HCT116 (cell line): ENCODE measurements at regions not wholly inside any gene's neighbourhood (a gene's known extent, or its start where the extent isn't known, plus 50 kb on each side); places are given as distances from the start of the nearest gene placed in this dataset.

Experiments
- ATAC-seq: fragments of 200-7000 bp; cut with Tn5 transposase; 2 replicates; pipeline ENCODE4 v1.9.1; 2020; ENCODE audit warnings: mild to moderate bottlenecking, moderate library complexity
- BruUV-seq: library from RNA; stranded (reverse); fragments of 400-500 nt; replicated peaks from 2 replicates; lab custom pipeline; 2021; lab: Mats Ljungman, UMichigan
- CTCF ChIA-PET: fragments of 300-600 bp; sonication (Branson Sonifier 250); formaldehyde crosslinking; loops from one replicate; lab custom pipeline; 2021; ENCODE audit warnings: antibody characterized with exemption; lab: Charles Lee
- POLR2A ChIA-PET: fragments of 300-600, 350-600 bp; sonication (Branson Sonifier 250); formaldehyde crosslinking; loops from one replicate; lab custom pipeline; 2021; ENCODE audit warnings: antibody characterized with exemption; lab: Charles Lee
- RAD21 ChIA-PET, 2 experiments: fragments of 300-600 bp; sonication (Branson Sonifier 250); formaldehyde crosslinking; loops; one replicate each; lab custom pipeline; 2023; ENCODE audit warnings: low total read pairs in 2 of 2; ENCODE audit not compliant: uncharacterized antibody in 2 of 2, unreplicated experiment in 2 of 2, low non-redundant PET in 1 of 2; lab: Charles Lee
- DNase-seq: peaks from one replicate; pipeline ENCODE4 v3.0.0-alpha.2; 2010; ENCODE audit warnings: low read depth, low spot score
- H2AFZ ChIP-seq: fragments of 200-600 bp; shearing (Covaris generic), sonication (generic); 2 replicates; pipeline ENCODE4 v1.6.1; 2017; ENCODE audit warnings: low read depth, mixed run types, mixed read lengths, antibody characterized with exemption, low read length; ENCODE audit not compliant: poor library complexity, severe bottlenecking
- H3K27ac ChIP-seq: 2 replicates; pipeline ENCODE4 v1.5.1; 2012; ENCODE audit warnings: low read depth, low read length
- H3K27me3 ChIP-seq: fragments of 200-600 bp; sonication (generic); 2 replicates; pipeline ENCODE4 v1.6.1; 2016; ENCODE audit warnings: mixed run types, low read length, mixed read lengths; ENCODE audit not compliant: insufficient read depth
- H3K36me3 ChIP-seq, 2 experiments: fragments of 200-500 bp in 1 of 2; fragments of 200-600 bp in 1 of 2; sonication (Bioruptor generic) in 1 of 2; sonication (generic) in 1 of 2; 2 replicates each; pipeline versions ENCODE4 v1.5.1 to v1.6.1; 2014 to 2016; ENCODE audit warnings: low read length in 2 of 2, inconsistent platforms in 1 of 2, mixed read lengths in 1 of 2, mixed run types in 1 of 2; ENCODE audit not compliant: insufficient read depth in 2 of 2, control insufficient read depth in 1 of 2
- H3K4me1 ChIP-seq, 2 experiments: fragments of 200-600 bp in 1 of 2; sonication (generic) in 1 of 2; 2 replicates each; pipeline versions ENCODE4 v1.5.1 to v1.6.1; 2012 to 2017; ENCODE audit warnings: low read length in 2 of 2, inconsistent platforms in 1 of 2, mild to moderate bottlenecking in 1 of 2, mixed read lengths in 1 of 2, mixed run types in 1 of 2, moderate library complexity in 1 of 2; ENCODE audit not compliant: insufficient read depth in 2 of 2, control insufficient read depth in 1 of 2
- H3K4me2 ChIP-seq: fragments of 200-600 bp; sonication (generic); 2 replicates; pipeline ENCODE4 v1.6.1; 2017; ENCODE audit warnings: mixed run types, low read length, mixed read lengths
- H3K4me3 ChIP-seq, 2 experiments: fragments of 200-600 bp in 1 of 2; sonication (generic) in 1 of 2; replicated peaks in 1 of 2; 2 replicates each; pipeline ENCODE4 v1.5.1; 2011 to 2016; ENCODE audit warnings: low read length in 2 of 2, control low read depth in 1 of 2, low read depth in 1 of 2, mild to moderate bottlenecking in 1 of 2, mixed read lengths in 1 of 2, mixed run types in 1 of 2
- H3K79me2 ChIP-seq: fragments of 200-600 bp; sonication (generic); 2 replicates; pipeline ENCODE4 v1.6.1; 2017; ENCODE audit warnings: mild to moderate bottlenecking, mixed run types, low read length, moderate library complexity, mixed read lengths; ENCODE audit not compliant: insufficient read depth
- H3K9ac ChIP-seq: fragments of 200-600 bp; sonication (generic); 2 replicates; pipeline ENCODE4 v1.6.1; 2016; ENCODE audit warnings: low read length, mixed read lengths
- H3K9me2 ChIP-seq: fragments of 200-600 bp; sonication (generic), shearing (Covaris generic); 2 replicates; pipeline ENCODE4 v1.6.1; 2017; ENCODE audit warnings: mixed run types, mild to moderate bottlenecking, moderate library complexity; ENCODE audit not compliant: insufficient read depth
- H3K9me3 ChIP-seq, 2 experiments: fragments of 200-500 bp in 1 of 2; fragments of 200-600 bp in 1 of 2; sonication (Bioruptor generic) in 1 of 2; sonication (generic) in 1 of 2; 2 replicates each; pipeline ENCODE4 v1.6.1; 2014 to 2017; ENCODE audit warnings: low read length in 2 of 2, mixed read lengths in 2 of 2, inconsistent platforms in 1 of 2, low read depth in 1 of 2, mild to moderate bottlenecking in 1 of 2, mixed run types in 1 of 2, moderate library complexity in 1 of 2; ENCODE audit not compliant: control insufficient read depth in 1 of 2, insufficient read depth in 1 of 2
- H4K20me1 ChIP-seq: fragments of 200-600 bp; sonication (generic), shearing (Covaris generic); 2 replicates; pipeline ENCODE4 v1.6.1; 2017; ENCODE audit warnings: mixed run types, mild to moderate bottlenecking, moderate library complexity; ENCODE audit not compliant: insufficient read depth
- CBX3 ChIP-seq: IDR thresholded peaks from 2 replicates; pipeline ENCODE4 v1.6.1; 2012; ENCODE audit warnings: low read depth
- ELF1 ChIP-seq: IDR thresholded peaks from 2 replicates; pipeline ENCODE4 v1.6.1; 2012; ENCODE audit warnings: low read depth, borderline replicate concordance
- EZH2 ChIP-seq: fragments of 200-600 bp; sonication (generic); IDR thresholded peaks from 2 replicates; pipeline ENCODE4 v1.6.1; 2017; ENCODE audit warnings: antibody characterized with exemption, mixed run types
- EZH2phosphoT487 ChIP-seq: fragments of 200-600 bp; IDR thresholded peaks from 2 replicates; pipeline ENCODE4 v1.6.1; 2018; ENCODE audit warnings: antibody characterized with exemption, borderline replicate concordance
- JUND ChIP-seq: IDR thresholded peaks from 2 replicates; pipeline ENCODE4 v1.6.1; 2012
- POLR2A ChIP-seq: IDR thresholded peaks from 2 replicates; pipeline ENCODE4 v1.7.0; 2011; ENCODE audit warnings: borderline replicate concordance; ENCODE audit not compliant: insufficient read depth, insufficient read length; ENCODE audit errors: extremely low read depth
- RAD21 ChIP-seq: IDR thresholded peaks from 2 replicates; pipeline ENCODE4 v1.6.1; 2012; ENCODE audit warnings: low read depth, mild to moderate bottlenecking
- REST ChIP-seq: IDR thresholded peaks from 2 replicates; pipeline ENCODE4 v1.6.1; 2012; ENCODE audit warnings: low read depth
- SRF ChIP-seq: IDR thresholded peaks from 2 replicates; pipeline ENCODE4 v1.6.1; 2012; ENCODE audit warnings: low read depth
- TCF7L2 ChIP-seq: IDR thresholded peaks from 2 replicates; pipeline ENCODE4 v1.7.0; 2011; ENCODE audit warnings: borderline replicate concordance, inconsistent platforms; ENCODE audit not compliant: insufficient read depth, insufficient read length; ENCODE audit errors: extremely low read depth
- ZBTB33 ChIP-seq: IDR thresholded peaks from 2 replicates; pipeline ENCODE4 v1.6.1; 2011; ENCODE audit warnings: mild to moderate bottlenecking, low read length, moderate library complexity; ENCODE audit not compliant: insufficient replicate concordance; ENCODE audit errors: extremely low read depth
- intact Hi-C: fragments of 100-400 bp; cut with micrococcal nuclease; formaldehyde crosslinking; loops from 2 replicates; pipeline ENCODE4 v1.10.0; 2022

- H3K27me3 ChIP-seq: peaks cover 88% of the 10 kb centered on the region
- POLR2A ChIA-PET: no interaction called here
- TF ChIP-seq ZBTB33 (no peak), TCF7L2 (no peak), SRF (no peak), RAD21 (no peak), ELF1 (no peak), EZH2phosphoT487 (no peak), JUND (no peak), REST (no peak), CBX3 (no peak), EZH2 (no peak), POLR2A (no peak)
These were observed 188.4 kb downstream of the DHX35 start for GRCh38 chr20:39150501-39150900.

More at GRCh38 chr20:39150501-39150900, 188.4 kb downstream of the DHX35 start:
- no peaks in the 10 kb centered on the region for H3K4me1 ChIP-seq
- no peak overlapping the region for H3K27ac ChIP-seq
- no peaks in the 10 kb centered on the region for H3K9me3 ChIP-seq
- DNase-seq (no peak), ATAC-seq (no peak)
- no peak overlapping the region for H3K9ac ChIP-seq
- no peak overlapping the region for H2AFZ ChIP-seq
- no peaks in the 10 kb centered on the region for H3K36me3 ChIP-seq
- CTCF ChIA-PET: no interaction called here
- RAD21 ChIA-PET: no interaction called here
- H3K4me2 ChIP-seq: no peak overlapping the region
- H4K20me1 ChIP-seq: no peaks in the 10 kb centered on the region
- intact Hi-C loops: no loop called here
- H3K4me3 ChIP-seq: no peak overlapping the region
- no peaks in the 10 kb centered on the region for H3K79me2 ChIP-seq
- no TSS peak for BruUV-seq
- no peaks in the 10 kb centered on the region for H3K9me2 ChIP-seq
